Pancreas (tissue), 10 donors: ENCODE measurements at regions not wholly inside any gene's neighbourhood (a gene's known extent, or its start where the extent isn't known, plus 50 kb on each side); places are given as distances from the start of the nearest gene placed in this dataset.

ENCODE experiments used
- ATAC-seq, 4 donors: fragments of 200-7000 bp; cut with Tn5 transposase; one replicate each; pipeline versions ENCODE4 v1.8.0 to v1.9.1; 2020; ENCODE audit warnings: mild to moderate bottlenecking in 4 of 4, moderate library complexity in 4 of 4
- DNase-seq, 6 donors: peaks; one replicate each; pipeline ENCODE4 v3.0.0-alpha.2; 2020
- FAIRE-seq: peaks from 2 replicates; lab custom pipeline; 2012; peaks lifted over from hg19 to GRCh38; lab: Jason Lieb, UNC
- H3K27ac ChIP-seq, 4 donors: fragments of 200-600 bp; sonication (generic); 1 replicate in 3 of 4; 2 replicates in 1 of 4; pipeline versions ENCODE4 v1.5.0 to v1.8.0; 2020
- H3K27me3 ChIP-seq, 4 donors: fragments of 200-600 bp; one replicate each; pipeline ENCODE4 v1.8.0; 2021
- H3K36me3 ChIP-seq, 3 donors: fragments of 200-600 bp; sonication (generic) in 1 of 3; one replicate each; pipeline versions ENCODE4 v1.5.0 to v1.8.0; 2020 to 2021
- H3K4me1 ChIP-seq, 3 donors: fragments of 200-600 bp; one replicate each; pipeline ENCODE4 v1.8.0; 2021
- H3K4me3 ChIP-seq, 4 donors: fragments of 200-600 bp; sonication (generic) in 2 of 4; one replicate each; pipeline versions ENCODE4 v1.5.0 to v1.8.0; 2020 to 2021
- H3K9me3 ChIP-seq, 4 donors: fragments of 200-600 bp; one replicate each; pipeline ENCODE4 v1.8.0; 2021
- CTCF ChIP-seq, 4 donors: fragments of 200-600 bp; sonication (generic) in 3 of 4; IDR thresholded peaks; one replicate each; pipeline versions ENCODE4 v1.5.0 to v1.8.0; 2021; ENCODE audit warnings: antibody characterized with exemption in 4 of 4
- WGBS, 2 donors: extraction: QIAGEN DNeasy Blood & Tissue Kit; methylation state at CpG; one replicate each; pipeline ENCODE4 v1.1.7; 2013; 5-methylcytosine and 5-hydroxymethylcytosine counted together
- intact Hi-C, 3 donors: fragments of 100-400 bp; cut with DNase I; formaldehyde crosslinking; loops; one replicate each; pipeline versions ENCODE4 v1.11.1 to v1.14.2; 2022
- donor health status: healthy with polysubstance abuse.
- donor health status: DM: no; HTN: no; CAD: no; lungs with moderate emphysema.
- donor health status: DM: no; HTN: no; CAD: no.
- donor health status: control.
- donor health status: control.
- donor health status: Bipolar disorder and iron deficiency.
- donor health status: DM: yes; HTN: yes; CAD: no.
- donor health status: DM: no; HTN: no; CAD: no.
- donor health status: DM: no; HTN: no; CAD: no.
- donor health status: DM: yes; HTN: yes; CAD: no.

DNA sequence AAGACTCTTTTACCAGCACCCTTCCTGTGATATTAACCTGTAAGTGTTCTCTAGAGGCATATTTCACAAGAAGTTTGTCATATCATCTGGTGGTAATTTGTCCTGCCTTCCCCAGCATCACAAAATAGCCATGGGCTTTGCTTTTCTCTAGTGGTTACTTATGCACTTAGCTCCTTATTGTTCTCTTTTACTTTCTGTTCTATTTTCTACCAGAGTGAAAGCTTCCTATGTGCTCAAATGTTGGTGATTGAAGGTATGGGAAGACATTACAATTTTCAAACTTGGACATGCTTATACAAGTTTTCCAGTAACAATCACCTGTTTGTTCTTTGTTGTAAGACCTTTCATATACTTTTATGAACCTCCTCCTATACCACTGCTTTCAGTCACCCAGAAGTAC is 87.0 kb upstream of the KCNH7 start:
- no peak for TF ChIP-seq CTCF (IDR thresholded peaks at IDR 0.05)
- no peak for FAIRE-seq
- no peaks in the 10 kb centered on the region for H3K4me1 ChIP-seq

DNA sequence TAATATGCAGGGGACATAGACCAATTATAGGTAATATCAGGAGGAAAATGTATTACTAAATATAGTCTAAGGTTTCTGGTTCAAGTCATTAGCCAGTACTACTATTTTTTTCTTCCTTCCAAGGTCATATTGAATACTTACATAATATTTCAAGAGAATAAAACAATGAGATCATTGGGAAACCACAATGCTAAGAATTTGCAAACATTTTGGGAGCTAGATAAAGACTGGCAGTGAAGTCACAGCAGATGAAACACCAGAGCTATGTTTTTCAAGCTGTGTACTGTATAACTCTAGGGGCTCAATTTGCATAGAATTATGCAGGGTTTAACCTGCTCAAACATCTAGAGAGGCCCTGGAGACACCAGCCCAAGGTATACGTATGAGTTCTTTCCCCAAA is 80.5 kb upstream of the KCNH7 start:
- intact Hi-C loops: no loop called here

More for the DNA sequence above, 87.0 kb upstream of the KCNH7 start:
- intact Hi-C loops: no loop called here
- peak overlapping the region in 1 of 4 donors; percentile 44 for H3K27ac ChIP-seq
- no peaks in the 10 kb centered on the region for H3K27me3 ChIP-seq
- ATAC-seq: no peak
- no peaks in the 10 kb centered on the region for H3K9me3 ChIP-seq
- H3K4me3 ChIP-seq: no peak overlapping the region
- no peak for DNase-seq
- no peaks in the 10 kb centered on the region for H3K36me3 ChIP-seq

GRCh38 chr2:162917626-162918025 is 79.1 kb upstream of the KCNH7 start:
- no peak for DNase-seq

More for the DNA sequence above, 80.5 kb upstream of the KCNH7 start:
- no peaks in the 10 kb centered on the region for H3K4me1 ChIP-seq
- FAIRE-seq (no peak), DNase-seq (no peak), ATAC-seq (no peak)
- H3K36me3 ChIP-seq: no peaks in the 10 kb centered on the region
- no peak overlapping the region for H3K4me3 ChIP-seq
- WGBS, 2 donors: 78 to 81% methylated on average over 1 of the region's 1 CpG
- no peaks in the 10 kb centered on the region for H3K27me3 ChIP-seq
- no peak for TF ChIP-seq CTCF (IDR thresholded peaks at IDR 0.05)
- no peaks in the 10 kb centered on the region for H3K9me3 ChIP-seq
- H3K27ac ChIP-seq: no peak overlapping the region

DNA sequence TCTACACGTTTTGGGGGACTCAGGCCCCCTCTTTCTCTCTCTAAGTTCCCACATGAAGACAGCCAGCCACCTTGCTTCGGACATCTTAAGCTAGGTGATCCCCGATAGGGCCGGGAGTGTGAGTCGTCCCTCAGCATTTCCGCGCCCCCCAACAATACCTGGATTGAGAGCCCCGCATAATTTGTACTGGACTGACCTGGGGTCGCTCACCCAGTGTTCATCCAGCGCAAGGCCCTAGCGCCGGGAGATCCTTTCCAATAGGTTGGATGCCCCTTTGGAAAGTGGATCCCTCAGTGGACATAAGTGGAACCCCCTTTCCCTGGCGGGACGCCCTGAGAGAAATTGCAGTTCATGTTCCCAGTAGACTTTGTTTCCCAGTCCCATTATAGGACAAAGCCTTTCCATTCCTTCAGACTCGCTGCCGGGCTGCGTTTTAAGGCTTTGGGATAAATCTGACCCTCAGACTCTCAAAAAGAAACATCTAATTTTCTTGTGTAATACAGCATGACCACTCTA is 77.8 kb upstream of the KCNH7 start:
- DNase-seq: peak in 1 of 6 donors; percentile 12
- no peaks in the 10 kb centered on the region for H3K36me3 ChIP-seq
- H3K27me3 ChIP-seq: no peaks in the 10 kb centered on the region
- no peaks in the 10 kb centered on the region for H3K4me1 ChIP-seq
- FAIRE-seq: no peak
- WGBS, 2 donors: 85 to 94% methylated on average over 17 of the region's 17 CpGs
- no peak overlapping the region for H3K4me3 ChIP-seq
- H3K27ac ChIP-seq: no peak overlapping the region
- no peak for ATAC-seq
- TF ChIP-seq CTCF (IDR thresholded peaks at IDR 0.05): no peak
- intact Hi-C loops: no loop called here
- H3K9me3 ChIP-seq: no peaks in the 10 kb centered on the region

More at GRCh38 chr2:162917626-162918025, 79.1 kb upstream of the KCNH7 start:
- H3K27me3 ChIP-seq: no peaks in the 10 kb centered on the region
- no peaks in the 10 kb centered on the region for H3K4me1 ChIP-seq
- no peak overlapping the region for H3K27ac ChIP-seq
- H3K36me3 ChIP-seq: no peaks in the 10 kb centered on the region
- FAIRE-seq: no peak
- 64 to 82% methylated on average over 3 of the region's 3 CpGs for WGBS, 2 donors
- ATAC-seq: no peak
- no peaks in the 10 kb centered on the region for H3K9me3 ChIP-seq
- no peak for TF ChIP-seq CTCF (IDR thresholded peaks at IDR 0.05)
- H3K4me3 ChIP-seq: no peak overlapping the region
- intact Hi-C loops: no loop called here

GRCh38 chr2:162915858-162916257 is 77.3 kb upstream of the KCNH7 start:
- FAIRE-seq: no peak

More at GRCh38 chr2:162915858-162916257, 77.3 kb upstream of the KCNH7 start:
- ATAC-seq: no peak
- no peaks in the 10 kb centered on the region for H3K9me3 ChIP-seq
- no peaks in the 10 kb centered on the region for H3K36me3 ChIP-seq
- intact Hi-C loops: no loop called here
- WGBS, 2 donors: 82 to 93% methylated on average over 8 of the region's 8 CpGs
- no peaks in the 10 kb centered on the region for H3K27me3 ChIP-seq
- no peak for DNase-seq
- no peaks in the 10 kb centered on the region for H3K4me1 ChIP-seq
- TF ChIP-seq CTCF (IDR thresholded peaks at IDR 0.05): no peak
- H3K4me3 ChIP-seq: no peak overlapping the region
- H3K27ac ChIP-seq: no peak overlapping the region
